Stimulated activated CD4-positive, alpha-beta T cell treated with anti-CD3 and anti-CD28 coated beads, Interleukin-1b, Interleukin-23, amount 100 ng/mL, for 48 hours (primary cell): ENCODE measurements at regions not wholly inside any gene's neighbourhood (a gene's known extent, or its start where the extent isn't known, plus 50 kb on each side); places are given as distances from the start of the nearest gene placed in this dataset.
"Not testable (repeated sequence)": the region's sequence is repeated elsewhere in the genome, so short reads cannot be mapped to it uniquely, and the experiment has no call there.

ENCODE experiments used
- DNase-seq: peaks from one replicate; pipeline ENCODE4 v3.0.0-alpha.2; 2020

GRCh38 chr6:44010411-44011349, 116.6 kb downstream of the MRPL14 start:
- DNase-seq, result no peak

GRCh38 chr6:44009425-44010321, 117.6 kb downstream of the MRPL14 start:
- DNase-seq, result no peak

- no peak for DNase-seq
Measured at GRCh38 chr6:44008821-44009370, 118.4 kb downstream of the MRPL14 start.

DNA sequence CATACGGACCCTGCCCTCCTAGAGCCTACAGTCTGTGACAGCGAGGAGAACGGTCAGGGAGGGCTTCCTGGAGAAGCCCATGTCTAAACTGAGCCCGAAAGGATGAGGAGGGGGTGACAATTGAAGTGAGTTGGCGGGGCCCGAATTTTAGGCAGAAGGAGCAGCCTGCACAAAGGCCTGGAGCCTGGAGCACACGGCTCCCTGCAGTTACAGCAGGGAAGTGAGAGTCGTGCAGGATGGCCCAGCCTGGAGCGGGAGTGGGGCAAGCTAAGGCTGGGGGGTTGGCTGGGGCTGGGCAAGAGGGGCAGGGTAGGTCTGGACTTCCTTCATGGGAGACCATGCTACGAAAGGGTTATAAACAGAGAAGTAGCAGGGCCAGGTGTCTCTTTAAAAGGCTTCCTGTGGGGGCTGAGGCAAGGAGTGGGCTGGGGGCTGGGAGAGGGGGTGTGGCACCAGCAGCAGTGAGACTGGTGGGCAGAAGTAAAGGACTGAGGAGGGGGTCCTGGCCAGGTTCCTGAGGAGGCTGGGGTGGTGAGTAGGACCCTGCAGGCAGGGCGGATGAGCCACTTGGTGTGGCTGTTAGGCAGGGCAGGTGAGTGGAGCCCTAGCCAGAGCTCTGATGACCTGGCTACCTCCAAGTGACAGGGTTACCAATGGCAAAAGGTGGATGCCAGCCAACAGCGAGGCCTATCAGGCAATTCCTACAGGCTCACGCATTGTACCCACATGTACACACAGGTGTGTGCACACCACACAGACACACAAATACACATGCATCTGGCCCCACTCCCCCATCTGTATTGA, 119.2 kb downstream of the MRPL14 start:
- DNase-seq, result no peak

DNA sequence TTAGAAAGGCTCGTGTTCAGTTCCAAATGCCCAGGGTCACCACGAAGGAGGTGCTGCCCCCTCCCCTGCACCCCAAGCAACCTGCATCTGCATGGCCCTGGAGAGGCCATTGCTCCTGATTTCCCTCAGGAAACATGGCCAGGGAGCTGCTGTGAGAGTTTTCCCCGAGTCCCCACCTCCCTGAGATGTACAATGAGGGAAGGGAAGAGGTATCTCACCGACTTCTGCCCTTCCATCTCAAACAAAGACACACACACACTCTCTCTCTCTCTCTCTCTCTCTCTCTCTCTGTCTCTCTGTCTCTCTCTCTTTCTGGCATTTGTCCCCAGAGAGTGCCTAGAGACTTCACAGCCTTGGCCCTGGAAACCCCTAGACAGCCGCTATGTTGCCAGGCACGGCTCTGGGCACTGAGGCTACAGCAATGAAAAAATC, 120.4 kb downstream of the MRPL14 start:
- DNase-seq, result no peak

- DNase-seq, result no peak
Measured at GRCh38 chr6:44006123-44006871, 121.0 kb downstream of the MRPL14 start.

DNA sequence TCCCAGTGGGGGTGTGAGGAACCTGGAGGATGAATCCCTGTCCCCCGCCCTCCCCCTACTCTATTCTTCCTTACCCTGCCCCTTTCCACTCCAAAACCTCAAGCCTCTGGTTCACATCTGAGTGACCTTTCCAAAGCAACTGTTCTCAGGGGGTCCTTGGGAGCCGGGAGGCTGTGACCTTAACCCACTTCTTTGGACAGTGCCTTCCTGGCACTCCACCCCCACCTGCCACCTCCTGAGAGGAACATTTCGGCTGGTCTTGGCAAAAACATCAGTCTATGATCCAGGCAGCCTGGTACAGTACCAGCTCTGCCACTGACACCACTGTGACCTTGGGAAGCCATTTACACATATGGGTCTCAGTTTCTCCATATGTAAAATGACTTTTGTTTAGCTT, 121.7 kb downstream of the MRPL14 start:
- DNase-seq, result no peak

DNA sequence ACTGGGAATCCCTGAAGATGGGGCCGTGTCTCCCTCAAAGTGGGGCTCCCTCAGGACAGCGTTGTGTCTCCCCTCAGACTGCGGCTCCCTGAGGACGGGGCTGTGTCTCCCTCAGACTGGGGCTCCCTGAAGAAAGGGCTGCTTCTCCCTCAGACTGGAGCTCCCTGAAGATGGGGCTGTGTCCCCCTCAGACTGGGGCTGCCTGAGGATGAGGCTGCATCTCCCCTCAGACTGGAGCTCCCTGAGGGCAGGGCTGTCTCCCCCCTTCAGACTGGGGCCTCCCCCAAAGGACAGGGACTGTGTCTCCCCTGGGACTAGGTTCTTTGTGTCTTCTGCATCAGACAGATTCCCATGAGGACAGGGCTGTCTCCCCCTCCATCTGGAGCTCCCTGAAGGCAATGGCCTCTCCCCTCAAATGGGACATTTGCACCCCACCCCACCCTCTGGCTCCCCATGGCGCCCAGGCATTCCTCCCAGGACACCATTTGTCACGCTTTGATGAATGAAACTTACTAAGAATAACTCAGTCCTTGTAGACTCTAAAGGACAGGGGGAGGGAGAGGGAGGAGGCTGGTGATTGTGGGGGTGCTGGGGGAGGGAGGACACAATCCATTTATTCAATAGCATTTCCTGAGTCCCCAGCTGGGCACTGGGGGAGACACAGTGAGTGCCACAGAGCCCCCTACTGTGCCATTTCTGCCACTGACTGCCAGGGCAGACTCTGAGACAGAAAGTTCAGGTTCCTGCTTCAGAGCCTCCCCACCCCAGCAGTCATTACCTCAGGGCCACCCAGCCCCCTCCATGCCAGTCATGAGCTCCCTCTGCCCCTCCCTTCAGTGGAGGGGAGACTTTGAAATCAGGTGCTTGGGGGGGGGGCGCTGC, 122.4 kb downstream of the MRPL14 start:
- peak; percentile 15 for DNase-seq

- no peak for DNase-seq
Measured at GRCh38 chr6:44004136-44004535, 123.1 kb downstream of the MRPL14 start.

- DNase-seq, result peak; percentile 11
Measured at GRCh38 chr6:44003345-44004061, 123.7 kb downstream of the MRPL14 start.

- DNase-seq, result peak; percentile 70
Measured at GRCh38 chr6:44002593-44003344, 124.5 kb downstream of the MRPL14 start.

DNA sequence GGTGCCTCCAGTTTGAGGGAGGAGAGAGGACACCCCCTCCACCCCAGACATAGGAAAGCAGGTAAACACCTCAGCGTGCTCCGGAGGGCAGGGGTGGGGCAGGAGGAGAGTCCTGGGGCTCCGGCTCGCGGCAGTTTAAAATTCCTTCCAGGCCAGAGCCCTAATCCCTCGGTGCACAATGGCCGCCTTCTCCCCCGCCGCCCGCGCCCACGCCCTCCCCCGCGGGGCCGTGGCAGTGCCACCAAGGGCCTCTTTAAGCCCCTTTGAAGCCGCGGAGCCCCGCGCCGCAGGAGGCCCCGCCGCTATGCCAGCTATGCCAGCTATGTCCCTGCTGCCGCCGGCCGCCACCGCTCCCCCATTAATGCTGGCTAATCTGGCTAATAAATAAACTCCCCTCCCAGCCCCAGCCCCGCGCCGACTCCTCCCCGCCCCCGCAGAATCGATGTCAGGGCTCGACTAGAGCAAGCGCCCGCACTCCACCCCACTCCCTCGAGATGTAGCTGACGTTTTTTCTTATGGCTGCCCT, 125.1 kb downstream of the MRPL14 start:
- no peak for DNase-seq

GRCh38 chr6:44001318-44002066, 125.8 kb downstream of the MRPL14 start:
- peak; percentile 38 for DNase-seq

DNA sequence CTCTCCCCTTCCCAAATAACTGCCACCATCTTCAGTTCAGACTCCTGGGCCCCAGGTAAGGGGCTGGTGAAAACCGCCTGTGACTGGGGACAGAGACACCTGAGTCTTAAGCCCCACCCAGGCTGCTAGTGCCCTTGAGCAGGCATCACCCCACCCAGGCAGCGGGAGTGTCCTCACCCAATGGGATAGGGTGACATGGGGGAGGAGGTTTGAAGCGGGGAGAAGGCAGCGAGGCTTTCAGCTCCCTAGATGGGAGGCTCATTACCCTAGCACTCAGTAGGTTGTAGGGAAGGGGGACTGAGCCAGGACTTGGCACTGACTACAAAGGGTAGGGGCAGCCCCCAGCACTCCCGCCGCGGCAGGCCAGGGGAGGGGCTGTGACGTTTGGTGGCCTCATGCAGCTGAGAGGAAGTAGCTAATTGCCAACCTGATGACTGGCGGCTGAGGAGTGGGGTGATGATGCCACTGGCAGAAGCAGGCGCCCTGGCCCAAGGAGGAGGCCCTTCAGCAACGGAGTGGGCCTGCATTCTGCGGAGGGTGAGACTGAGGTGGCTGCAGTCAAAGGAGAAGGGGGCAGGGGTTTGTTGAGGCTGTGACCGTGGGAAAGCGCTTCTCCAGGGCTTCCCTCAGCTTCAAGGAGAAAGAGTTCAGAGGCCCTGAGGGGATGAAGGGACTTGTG, 126.9 kb downstream of the MRPL14 start:
- peak; percentile 70 for DNase-seq

- DNase-seq, result no peak
Measured at GRCh38 chr6:43999628-44000027, 127.6 kb downstream of the MRPL14 start.

GRCh38 chr6:43998592-43999243, 128.5 kb downstream of the MRPL14 start:
- not testable (repeated sequence) for DNase-seq
